ENCODE measurements at regions not wholly inside any gene's neighbourhood (a gene's known extent, or its start where the extent isn't known, plus 50 kb on each side); places are given as distances from the start of the nearest gene placed in this dataset.

DNA sequence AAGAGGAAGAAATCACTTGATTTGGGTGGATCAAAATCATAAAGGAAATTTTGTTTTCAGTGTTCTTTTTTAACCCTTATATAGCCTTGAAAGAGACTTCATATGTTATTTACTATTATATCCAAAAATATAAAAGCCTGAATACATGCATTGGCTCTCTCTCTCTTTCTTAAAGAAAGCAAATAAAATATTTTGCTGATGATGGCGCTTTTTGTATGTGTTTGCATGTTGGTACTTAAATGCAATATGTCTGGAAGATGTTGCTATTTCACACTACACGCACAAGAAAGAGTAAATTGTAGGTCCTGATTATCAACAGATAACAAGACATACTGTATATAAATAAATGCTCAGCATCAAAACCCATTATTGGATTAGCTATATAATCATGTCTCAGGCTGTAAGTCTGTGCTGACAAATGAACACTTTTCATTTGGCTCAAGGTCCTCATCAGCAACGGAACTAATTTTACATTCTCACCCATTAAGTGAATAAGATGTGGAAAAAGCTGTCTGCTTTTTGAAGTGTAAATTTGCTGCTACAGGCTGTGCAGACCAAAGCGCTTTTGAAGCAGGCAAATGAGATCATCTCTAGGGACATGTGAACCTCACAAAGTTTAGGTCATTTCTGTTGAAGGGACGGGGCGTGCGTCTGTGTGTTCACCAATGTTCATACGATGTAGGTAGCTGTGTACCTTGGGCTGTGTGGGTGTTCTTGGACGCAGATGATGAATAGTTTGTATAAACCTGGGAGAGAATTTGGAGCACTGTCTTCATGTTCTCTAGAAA is 122.4 kb upstream of the LMO4 start:
- TF ChIP-seq, protein P1, sequence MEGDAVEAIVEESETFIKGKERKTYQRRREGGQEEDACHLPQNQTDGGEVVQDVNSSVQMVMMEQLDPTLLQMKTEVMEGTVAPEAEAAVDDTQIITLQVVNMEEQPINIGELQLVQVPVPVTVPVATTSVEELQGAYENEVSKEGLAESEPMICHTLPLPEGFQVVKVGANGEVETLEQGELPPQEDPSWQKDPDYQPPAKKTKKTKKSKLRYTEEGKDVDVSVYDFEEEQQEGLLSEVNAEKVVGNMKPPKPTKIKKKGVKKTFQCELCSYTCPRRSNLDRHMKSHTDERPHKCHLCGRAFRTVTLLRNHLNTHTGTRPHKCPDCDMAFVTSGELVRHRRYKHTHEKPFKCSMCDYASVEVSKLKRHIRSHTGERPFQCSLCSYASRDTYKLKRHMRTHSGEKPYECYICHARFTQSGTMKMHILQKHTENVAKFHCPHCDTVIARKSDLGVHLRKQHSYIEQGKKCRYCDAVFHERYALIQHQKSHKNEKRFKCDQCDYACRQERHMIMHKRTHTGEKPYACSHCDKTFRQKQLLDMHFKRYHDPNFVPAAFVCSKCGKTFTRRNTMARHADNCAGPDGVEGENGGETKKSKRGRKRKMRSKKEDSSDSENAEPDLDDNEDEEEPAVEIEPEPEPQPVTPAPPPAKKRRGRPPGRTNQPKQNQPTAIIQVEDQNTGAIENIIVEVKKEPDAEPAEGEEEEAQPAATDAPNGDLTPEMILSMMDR (IDR thresholded peaks at IDR 0.05; ENCODE audit: low read length) = no peak
- TF ChIP-seq EZH2 (IDR thresholded peaks at IDR 0.05; ENCODE audit: borderline replicate concordance, low read length) = no peak

Data from OCI-LY1 (cell line).